Omental fat pad (tissue), 3 donors: ENCODE measurements at regions not wholly inside any gene's neighbourhood (a gene's known extent, or its start where the extent isn't known, plus 50 kb on each side); places are given as distances from the start of the nearest gene placed in this dataset.
"Not testable (repeated sequence)": the region's sequence is repeated elsewhere in the genome, so short reads cannot be mapped to it uniquely, and the experiment has no call there.

Experiments used
- ATAC-seq: fragments of 150-250 bp; one replicate; pipeline ENCODE4 v1.9.1; 2016; ENCODE audit warnings: mild to moderate bottlenecking, moderate library complexity; ENCODE audit not compliant: low FRiP score
- DNase-seq: peaks from one replicate; pipeline ENCODE4 v3.0.0-alpha.2; 2019; ENCODE audit warnings: low spot score
- CTCF ChIP-seq, 3 donors: fragments of 450-650 bp; IDR thresholded peaks; one replicate each; pipeline ENCODE4 v1.5.1; 2016 to 2017; ENCODE audit warnings: antibody characterized with exemption in 3 of 3, mild to moderate bottlenecking in 3 of 3, moderate library complexity in 2 of 3

GRCh38 chr12:19675361-19675760 is 236.1 kb downstream of the AEBP2 start:
- no peak for TF ChIP-seq CTCF (IDR thresholded peaks at IDR 0.05)
- no peak for DNase-seq
- no peak for ATAC-seq

- ATAC-seq, DNase-seq: not testable (repeated sequence)
Observed at GRCh38 chr12:19678501-19678900, 239.2 kb downstream of the AEBP2 start.

- no peak for ATAC-seq
- no peak for DNase-seq
Observed at GRCh38 chr12:19681007-19681406, 241.7 kb downstream of the AEBP2 start.

GRCh38 chr12:19683178-19683927 is 244.1 kb downstream of the AEBP2 start:
- ATAC-seq (no peak), DNase-seq (no peak)
- no peak for TF ChIP-seq CTCF (IDR thresholded peaks at IDR 0.05)

More at GRCh38 chr12:19681007-19681406, 241.7 kb downstream of the AEBP2 start:
- TF ChIP-seq CTCF (IDR thresholded peaks at IDR 0.05): no peak

GRCh38 chr12:19687371-19687770 is 248.1 kb downstream of the AEBP2 start:
- no peak for TF ChIP-seq CTCF (IDR thresholded peaks at IDR 0.05)
- ATAC-seq (no peak), DNase-seq (no peak)

GRCh38 chr12:19688532-19688931 is 249.2 kb downstream of the AEBP2 start:
- ATAC-seq (no peak), DNase-seq (no peak)
- TF ChIP-seq CTCF (IDR thresholded peaks at IDR 0.05): no peak

GRCh38 chr12:19689226-19689625 is 249.9 kb downstream of the AEBP2 start:
- no peak for TF ChIP-seq CTCF (IDR thresholded peaks at IDR 0.05)
- no peak for ATAC-seq
- no peak for DNase-seq
